GM19193 (cell line): ENCODE measurements at regions not wholly inside any gene's neighbourhood (a gene's known extent, or its start where the extent isn't known, plus 50 kb on each side); places are given as distances from the start of the nearest gene placed in this dataset.

ENCODE experiments used
- POLR2A ChIP-seq: IDR thresholded peaks from 4 replicates; pipeline ENCODE4 v1.6.1; 2011; ENCODE audit not compliant: insufficient read depth, insufficient read length; ENCODE audit errors: extremely low read depth

- no peak for TF ChIP-seq POLR2A
Observed at GRCh38 chr22:49555526-49555925, 272.1 kb downstream of the BRD1 start.

- TF ChIP-seq POLR2A, result no peak
Observed at GRCh38 chr22:49554741-49555140, 272.9 kb downstream of the BRD1 start.

DNA sequence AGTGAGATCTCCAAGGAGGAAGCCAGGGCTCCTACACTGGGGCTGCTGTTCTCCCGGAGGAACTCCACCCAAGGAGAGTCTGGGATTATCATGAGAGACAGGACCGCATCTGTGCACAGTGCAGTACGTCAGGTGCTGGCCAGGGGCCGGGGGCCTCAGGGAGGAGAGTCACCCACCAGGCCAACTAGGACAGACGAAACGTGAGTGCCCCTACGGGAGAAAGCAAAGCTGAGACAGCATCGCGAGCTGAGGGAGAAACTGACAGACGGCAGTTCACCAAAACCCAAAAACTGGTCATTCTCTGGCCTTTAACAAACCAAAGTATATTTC, 273.4 kb downstream of the BRD1 start:
- no peak for TF ChIP-seq POLR2A

- TF ChIP-seq POLR2A, result no peak
Observed at GRCh38 chr22:49553518-49554295, 274.0 kb downstream of the BRD1 start.

DNA sequence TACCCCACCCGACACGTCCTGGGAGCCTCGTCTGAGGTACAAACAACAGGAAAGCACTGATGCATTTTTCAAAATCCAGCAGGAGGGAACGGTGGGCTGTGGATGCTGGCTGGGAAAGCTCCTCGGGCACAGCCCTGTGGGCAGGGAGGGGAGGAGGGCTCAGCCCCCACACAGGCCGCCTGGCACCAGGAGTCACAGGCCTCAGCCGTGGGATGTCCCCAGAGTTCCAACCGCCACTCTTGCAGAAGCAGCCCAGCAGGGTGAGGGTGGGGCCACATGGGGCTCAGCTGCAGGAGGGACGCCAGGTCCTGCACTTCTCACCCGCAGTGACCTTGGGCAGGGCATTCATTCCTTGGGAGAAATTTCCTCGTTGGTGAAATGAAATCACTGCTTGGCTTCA, 274.6 kb downstream of the BRD1 start:
- TF ChIP-seq POLR2A, result no peak

GRCh38 chr22:49551897-49552614, 275.6 kb downstream of the BRD1 start:
- no peak for TF ChIP-seq POLR2A

DNA sequence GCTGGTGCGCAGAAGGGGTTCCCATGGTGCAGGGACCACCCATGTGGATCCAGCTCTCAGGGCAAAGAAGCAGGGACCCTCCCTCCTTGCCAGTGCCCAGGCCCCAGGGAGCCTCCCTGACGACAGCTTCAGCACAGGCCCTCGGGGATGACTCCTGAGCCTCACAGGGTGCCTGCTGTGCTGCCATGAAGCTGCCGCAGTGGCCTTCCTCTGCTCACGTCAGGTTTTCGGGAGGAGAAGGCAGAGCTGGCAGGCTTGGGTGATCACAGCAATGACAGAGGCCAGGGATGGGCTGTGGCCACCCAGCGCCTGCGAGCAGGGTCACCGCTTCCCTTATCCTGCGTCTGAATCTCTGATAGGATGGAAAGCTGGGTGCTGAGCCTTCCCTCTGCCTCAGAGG, 276.2 kb downstream of the BRD1 start:
- no peak for TF ChIP-seq POLR2A

- no peak for TF ChIP-seq POLR2A
Observed at GRCh38 chr22:49550766-49551362, 276.8 kb downstream of the BRD1 start.

- TF ChIP-seq POLR2A, result no peak
Observed at GRCh38 chr22:49550141-49550430, 277.6 kb downstream of the BRD1 start.

- no peak for TF ChIP-seq POLR2A
Observed at GRCh38 chr22:49549256-49550140, 278.2 kb downstream of the BRD1 start.

- no peak for TF ChIP-seq POLR2A
Observed at GRCh38 chr22:49548356-49549202, 279.1 kb downstream of the BRD1 start.

DNA sequence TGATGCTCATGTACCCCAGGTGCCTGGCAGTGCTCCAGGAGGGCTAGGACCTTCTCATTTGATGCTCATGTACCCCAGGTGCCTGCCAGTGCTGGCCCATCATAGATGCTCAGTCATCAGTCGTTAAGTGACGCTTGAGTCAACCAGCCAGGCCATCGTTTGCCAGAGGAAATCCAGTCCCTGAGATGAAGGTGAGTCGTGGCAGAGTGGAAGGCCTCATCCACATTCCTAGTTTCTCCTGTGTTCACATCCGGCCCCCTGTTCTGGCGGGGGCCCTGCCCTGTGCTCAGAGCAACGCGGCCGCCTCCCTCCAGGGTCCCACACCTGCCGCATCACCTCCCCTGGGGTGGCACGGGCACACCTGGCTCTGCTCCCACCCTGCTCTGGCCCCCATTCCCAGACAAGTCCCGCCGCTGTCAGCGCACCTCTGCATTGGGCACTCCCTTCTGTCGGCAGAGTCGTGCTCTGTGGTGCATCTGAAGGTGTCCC, 279.9 kb downstream of the BRD1 start:
- no peak for TF ChIP-seq POLR2A

DNA sequence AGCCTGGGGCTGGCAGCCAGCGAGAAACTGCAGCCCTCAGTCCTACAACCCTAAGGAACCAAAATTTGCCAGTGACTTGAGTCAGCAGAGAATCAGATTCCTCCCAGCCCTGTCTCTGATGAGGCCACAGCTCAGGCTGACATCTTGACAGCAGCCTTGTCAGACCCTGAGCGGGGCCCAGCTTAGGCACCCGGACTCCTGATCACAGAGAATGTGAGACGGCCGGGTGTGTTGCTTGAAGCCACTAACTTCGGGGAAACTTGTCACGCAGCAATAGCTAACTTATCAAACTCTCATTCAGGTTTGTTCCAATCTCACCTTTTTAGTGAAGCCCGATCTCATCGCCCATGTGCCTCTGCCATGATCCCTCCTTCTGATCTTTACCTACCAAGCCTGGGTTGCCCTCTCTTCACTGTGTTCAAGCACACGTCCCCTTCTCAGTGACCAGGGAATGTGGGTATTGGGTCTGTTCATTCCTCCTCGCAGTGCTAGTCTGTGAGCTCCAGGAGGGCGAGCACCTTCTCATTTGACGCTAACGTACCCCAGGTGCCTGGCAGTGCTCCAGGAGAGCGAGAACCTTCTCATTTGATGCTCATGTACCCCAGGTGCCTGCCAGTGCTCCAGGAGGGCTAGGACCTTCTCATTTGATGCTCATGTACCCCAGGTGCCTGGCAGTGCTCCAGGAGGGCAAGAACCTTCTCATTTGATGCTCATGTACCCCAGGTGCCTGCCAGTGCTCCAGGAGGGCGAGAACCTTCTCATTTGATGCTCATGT, 280.7 kb downstream of the BRD1 start:
- TF ChIP-seq POLR2A, result no peak
